Posterior vena cava (tissue), 2 donors: ENCODE measurements at regions not wholly inside any gene's neighbourhood (a gene's known extent, or its start where the extent isn't known, plus 50 kb on each side); places are given as distances from the start of the nearest gene placed in this dataset.

Experiments
- DNase-seq: peaks from one replicate; pipeline ENCODE4 v3.0.0-alpha.2; 2020; ENCODE audit warnings: low spot score
- intact Hi-C, 2 donors: fragments of 100-400 bp; cut with DNase I; formaldehyde crosslinking; loops; one replicate each; pipeline versions ENCODE4 v1.14.1 to v1.14.2; 2022 to 2023
- donor health status: DM: yes; HTN: yes; CAD: no.
- donor health status: DM: yes; HTN: yes; CAD: no.

DNA sequence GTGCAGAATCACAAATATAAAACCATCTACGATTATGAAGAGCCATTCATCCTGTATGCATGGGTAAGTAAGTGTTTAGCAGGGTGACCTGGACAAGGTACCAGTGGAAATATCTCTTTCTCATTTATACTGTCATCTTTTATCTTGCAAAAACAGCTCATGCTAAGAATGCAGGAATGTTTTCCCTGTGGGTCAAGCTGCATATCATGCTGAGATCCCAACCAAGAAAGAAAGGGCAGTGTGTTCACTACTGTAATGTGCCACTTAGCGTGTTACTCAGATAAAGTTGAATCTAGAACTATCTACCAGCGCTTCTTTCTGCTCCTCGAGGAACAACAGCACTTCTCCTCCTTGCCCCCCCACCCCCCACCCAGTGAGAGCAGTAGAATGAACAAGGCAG, 212.7 kb upstream of the TBL1X start:
- DNase-seq = no peak
- intact Hi-C loops = no loop called here

DNA sequence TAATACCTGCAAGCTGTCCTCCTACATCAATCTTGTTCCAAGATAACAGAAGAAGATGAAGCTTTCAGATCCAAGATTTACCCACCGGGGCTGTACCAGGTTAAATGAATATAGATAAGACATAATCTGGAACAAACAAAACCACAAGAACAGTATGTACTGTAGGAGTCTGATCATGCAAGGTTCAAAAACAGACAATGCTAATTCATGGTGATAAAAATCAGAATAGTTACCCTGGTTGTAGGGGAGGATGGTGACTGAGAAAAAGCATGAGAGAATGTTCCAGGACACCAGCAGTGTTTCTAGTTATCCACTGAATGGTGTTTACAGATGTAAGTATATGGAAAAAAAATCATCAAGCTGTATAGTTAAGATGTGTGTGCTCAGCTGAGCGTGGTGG, 211.6 kb upstream of the TBL1X start:
- DNase-seq = no peak
- intact Hi-C loops = no loop called here

DNA sequence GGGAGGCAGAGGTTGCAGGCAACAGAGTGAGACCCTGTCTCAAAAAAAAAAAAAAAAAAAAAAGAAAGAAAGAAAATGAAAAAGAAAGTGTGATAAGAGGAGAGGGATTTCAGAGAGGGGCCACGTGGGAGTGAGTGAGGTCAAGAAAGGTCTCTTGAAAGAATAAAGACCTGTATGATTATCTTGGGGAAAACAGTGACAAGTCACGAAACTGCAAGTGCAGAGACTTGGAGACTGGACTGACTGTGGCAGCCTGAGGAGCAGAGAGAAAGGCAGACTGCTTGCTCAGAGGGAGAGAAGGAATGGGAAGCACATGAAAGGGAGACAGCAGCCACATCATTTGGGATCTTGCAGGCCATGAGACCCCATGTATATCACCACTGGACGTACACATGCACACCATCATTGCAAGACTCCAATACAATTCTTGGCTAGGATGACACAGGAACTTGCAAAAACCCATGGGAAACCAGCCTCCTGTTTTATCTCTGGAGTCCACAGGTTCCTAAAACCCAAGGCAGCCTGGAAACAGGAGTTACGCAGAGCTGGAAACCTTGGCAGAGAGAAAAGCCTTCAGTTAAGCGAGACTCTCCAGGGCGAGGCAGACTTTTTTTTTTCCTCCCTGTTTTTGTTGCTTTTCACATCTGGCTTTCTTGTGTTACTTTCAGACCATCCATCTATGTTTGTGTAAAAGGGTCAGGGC, 207.0 kb upstream of the TBL1X start:
- DNase-seq = no peak
- intact Hi-C loops = loop anchor here in 1 of 2 donors (2.0 kb wide), 1 partner anchor 77 kb away; no protein-coding TSS in a partner anchor

DNA sequence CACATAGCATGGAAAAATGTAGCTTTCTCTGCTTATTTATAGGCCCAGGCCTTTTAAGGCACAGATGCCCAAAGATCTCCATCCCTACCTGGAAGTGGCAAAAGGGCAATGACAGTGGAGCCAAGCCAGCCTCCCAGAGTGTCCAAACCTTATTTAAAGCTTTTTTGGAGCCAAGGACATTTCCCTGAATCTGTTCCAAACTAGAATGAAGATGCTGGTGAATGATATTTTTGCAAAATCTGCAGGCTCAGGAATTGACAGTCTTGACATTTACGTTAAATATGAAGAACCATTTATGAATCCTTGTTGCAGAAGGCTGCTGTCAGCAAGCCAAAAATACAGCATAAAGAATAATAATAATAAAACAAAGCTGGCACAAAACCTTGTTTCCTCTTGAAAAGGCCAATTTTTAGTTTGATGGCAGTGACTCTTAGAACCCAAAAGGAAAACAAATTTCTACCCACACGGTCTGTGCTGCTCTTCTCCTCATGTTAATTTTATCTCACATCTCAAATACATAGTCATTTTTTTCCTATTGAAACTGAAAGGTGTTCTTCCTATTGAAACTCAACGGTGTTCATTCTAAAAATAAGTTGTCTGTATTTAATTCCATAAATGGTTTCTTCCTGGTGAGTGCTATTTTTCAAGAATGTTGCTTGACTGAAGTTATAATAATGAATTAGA, 206.3 kb upstream of the TBL1X start:
- DNase-seq = no peak
- intact Hi-C loops = no loop called here

DNA sequence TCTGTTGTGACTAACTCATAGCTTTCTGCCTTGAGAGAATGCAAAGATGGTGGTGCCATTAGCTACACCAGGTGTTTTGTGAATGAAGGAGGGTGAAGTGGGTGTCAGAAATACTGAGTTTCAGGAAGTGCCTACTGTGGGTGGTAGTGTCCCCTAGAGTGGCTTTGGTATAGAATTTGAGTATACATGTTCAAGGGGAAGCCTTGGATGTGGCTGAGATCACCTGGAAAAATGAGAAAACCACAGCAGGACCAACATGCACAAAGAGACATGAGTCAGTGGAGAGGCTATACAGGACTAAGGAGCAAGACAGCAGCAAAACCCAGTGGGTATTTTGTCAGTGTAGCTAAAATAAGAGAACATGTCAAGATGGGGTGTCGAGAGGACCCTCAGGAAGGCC, 204.3 kb upstream of the TBL1X start:
- intact Hi-C loops = no loop called here
- DNase-seq = no peak

DNA sequence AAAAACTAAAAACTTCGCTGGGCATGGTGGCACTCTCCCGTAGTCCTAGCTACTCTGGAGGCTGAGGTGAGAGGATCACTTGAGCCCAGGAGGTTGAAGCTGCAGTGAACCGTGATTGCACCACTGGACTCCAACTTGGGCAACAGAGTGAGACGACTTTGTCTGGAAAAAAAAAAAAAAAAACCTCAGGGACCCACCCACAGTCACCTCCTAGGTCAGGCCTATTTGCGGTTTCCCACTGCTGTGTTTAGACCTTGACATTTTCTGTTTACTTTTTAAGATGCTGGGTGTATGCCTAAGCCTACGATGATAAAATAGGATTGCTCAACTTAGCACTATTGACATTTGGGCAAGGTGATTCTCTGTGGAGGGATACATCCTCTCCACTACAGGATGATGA, 197.4 kb upstream of the TBL1X start:
- intact Hi-C loops = no loop called here
- DNase-seq = no peak

DNA sequence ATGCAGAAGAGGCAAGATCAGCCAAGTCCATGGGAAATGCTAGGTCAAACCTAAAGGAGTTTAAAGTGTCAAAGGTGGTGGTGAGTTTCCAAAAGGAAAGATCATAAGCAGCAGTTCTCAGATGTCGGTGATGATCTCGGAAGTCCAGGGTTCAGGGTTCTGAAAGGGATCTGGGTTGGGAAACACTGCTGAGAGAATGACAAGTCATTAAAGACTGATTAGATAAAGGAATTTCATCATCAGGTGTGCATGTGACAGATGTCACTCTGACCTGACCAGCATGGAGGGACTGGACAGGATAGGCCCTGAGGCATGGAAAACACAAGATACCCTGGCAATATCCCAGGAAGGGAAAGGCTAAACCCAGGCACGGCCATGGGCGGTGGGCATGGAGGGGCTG, 195.7 kb upstream of the TBL1X start:
- intact Hi-C loops = no loop called here
- DNase-seq = no peak

DNA sequence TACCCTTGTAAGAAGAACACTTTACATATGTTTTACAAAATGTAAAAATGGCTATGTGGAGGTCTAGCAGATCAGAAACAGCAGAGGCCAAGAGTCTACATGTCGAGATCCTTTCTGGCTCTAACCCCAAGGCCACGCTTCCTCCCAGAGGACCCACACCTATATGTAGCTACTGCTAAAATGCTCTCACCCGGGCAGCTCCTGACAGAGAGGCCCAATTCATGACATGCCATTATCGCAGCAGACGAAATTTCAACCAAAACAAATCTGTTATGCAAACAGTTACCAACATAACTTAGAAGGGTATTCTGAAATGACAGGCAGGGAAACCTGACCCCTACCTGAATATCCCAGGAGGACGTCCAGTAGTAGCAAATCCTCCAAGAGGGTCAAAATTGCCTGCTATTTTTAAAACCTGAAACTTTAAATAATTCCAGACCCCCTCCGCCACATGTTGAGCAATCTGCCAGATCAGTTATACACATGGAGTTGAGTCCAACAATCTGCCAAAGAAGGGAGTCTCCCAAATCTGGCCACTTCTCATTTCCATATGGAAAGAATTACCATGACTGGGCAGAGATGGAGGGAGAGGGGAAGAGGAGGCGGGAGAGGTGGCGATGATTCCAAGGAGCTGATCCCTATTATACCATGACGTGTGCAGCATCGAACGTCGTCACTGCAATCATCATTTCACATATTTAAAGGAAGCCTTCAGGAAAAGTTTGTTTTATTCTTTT, 192.9 kb upstream of the TBL1X start:
- intact Hi-C loops = no loop called here
- no peak for DNase-seq

DNA sequence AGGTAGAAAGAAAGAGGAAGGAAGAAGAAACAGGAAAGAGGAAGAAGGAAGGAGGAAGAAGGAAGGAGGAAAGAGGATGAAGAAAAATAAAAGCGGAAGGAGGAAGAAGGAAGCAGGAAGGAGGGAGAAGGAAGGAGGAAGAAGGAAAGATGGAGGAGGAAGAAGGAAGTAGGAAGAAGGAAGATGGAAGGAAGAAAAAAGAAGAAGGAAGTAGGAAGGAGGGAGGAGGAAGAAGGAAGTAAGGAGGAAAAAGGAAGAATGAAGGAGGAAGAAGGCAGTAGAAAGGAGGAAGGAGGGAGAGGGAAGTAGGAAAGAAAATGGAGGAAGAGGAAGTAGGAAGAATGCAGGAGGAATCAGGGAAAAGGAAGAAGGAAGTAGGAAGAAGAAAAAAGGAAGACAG, 191.1 kb upstream of the TBL1X start:
- intact Hi-C loops = no loop called here

DNA sequence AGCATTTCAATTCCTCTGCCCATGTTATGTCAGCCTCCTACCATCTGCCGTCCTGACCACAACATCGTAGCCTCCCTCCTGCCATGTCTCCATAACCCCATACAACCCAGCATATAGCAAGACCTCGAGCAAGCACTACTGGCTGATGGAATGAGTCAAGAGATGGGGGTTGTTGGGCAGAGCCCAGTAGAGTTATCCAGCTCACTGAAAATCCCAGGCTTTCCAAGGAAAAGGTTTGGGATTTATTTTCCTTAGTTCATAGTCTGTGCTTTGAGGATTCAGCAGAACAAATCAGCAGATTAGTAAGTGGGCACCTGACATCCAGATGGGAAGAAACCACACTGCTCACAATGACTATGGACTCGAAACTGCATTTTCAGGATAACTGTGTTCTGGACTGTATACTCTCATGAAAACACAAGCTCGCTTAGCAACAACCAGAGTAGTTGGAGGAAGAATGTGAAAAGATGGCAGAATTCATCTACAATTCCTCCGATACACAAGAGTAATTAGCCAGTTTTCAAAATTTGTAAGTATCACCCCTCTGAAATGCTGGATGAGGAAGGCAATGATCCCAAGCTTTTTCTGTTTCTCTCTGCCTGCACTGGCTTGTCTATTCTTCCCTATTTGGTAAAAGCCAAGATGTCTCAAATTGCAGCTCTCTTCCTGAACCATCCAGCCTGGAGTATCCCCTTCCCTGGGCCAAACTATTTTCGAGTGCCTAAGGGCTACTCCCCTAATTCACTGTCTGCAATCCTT, 186.2 kb upstream of the TBL1X start:
- no peak for DNase-seq
- intact Hi-C loops = no loop called here

More for the DNA sequence above, 191.1 kb upstream of the TBL1X start:
- DNase-seq = no peak

DNA sequence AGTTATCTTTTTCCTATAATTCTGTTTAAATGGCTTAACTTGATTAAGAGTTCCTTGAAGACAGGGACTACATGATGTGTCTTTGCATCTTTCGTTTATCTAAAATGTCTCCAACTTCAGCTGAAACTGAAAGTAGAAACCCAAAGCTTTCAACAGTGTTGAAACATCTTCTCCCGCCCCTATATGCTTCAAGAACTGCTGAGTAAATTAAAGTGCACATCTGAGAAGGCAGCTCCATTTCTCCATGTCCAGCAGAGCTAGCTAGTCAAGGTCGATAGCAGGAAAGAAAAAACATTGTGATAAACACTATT, 185.7 kb upstream of the TBL1X start:
- no peak for DNase-seq
- intact Hi-C loops = no loop called here

DNA sequence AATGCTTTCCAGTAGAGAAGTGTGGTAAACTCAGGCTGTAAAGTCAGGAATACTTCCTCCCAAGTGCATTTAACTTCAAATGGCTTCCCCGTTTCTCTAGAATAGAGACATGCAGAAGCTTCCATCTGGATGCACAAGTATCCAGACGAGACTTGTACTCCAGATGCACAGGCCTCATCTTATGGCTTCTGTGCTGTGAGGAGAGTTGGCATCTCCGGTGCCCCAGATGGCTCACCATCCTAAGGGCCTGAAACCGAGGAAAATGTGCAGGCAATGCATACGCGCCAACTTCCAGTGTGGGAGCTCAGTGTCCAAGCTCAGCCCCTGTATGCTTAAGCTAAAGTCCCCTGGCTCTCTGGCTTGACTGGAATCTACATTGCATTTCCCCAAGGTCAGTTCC, 184.0 kb upstream of the TBL1X start:
- no peak for DNase-seq

DNA sequence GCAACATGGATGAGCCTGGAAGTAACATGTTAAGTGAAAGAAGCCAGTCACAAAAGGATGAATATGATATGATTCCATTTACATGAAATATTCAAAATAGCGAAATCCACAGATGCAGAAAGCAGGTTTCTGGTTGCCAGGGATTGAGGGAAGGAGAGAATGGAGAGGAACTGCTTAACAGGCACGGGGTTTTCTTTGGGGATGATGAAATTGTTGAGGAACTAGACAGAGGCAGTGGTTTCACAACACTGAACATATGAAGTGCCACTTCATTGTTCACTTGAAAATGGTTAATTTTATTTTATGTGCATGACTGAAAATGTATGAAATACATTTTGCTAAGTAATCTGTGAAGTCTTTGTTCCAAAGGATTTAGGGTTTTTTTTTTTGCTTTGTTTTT, 182.5 kb upstream of the TBL1X start:
- intact Hi-C loops = no loop called here
- DNase-seq = no peak

More for the DNA sequence above, 184.0 kb upstream of the TBL1X start:
- intact Hi-C loops = no loop called here

DNA sequence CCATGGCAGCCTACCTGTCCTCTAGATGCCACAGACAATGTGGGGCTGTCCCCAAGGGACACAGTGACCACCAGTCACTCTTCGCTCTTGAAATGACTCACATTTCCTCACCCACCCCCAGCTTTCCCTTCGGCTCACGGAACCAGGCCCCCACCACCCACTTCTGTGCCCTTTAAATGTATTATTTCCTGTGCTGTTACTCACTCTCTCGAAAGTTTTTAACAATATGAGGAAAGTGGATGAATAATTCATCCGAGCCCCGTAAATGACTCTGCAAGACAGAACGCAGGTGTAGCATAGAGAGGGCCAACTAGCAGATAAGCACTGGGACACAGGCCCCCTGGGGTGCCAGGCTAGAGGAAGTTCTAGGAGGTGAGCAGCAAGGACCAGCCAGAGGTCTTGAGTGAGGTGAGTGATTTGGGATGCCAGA, 179.5 kb upstream of the TBL1X start:
- intact Hi-C loops = no loop called here
- DNase-seq = no peak

DNA sequence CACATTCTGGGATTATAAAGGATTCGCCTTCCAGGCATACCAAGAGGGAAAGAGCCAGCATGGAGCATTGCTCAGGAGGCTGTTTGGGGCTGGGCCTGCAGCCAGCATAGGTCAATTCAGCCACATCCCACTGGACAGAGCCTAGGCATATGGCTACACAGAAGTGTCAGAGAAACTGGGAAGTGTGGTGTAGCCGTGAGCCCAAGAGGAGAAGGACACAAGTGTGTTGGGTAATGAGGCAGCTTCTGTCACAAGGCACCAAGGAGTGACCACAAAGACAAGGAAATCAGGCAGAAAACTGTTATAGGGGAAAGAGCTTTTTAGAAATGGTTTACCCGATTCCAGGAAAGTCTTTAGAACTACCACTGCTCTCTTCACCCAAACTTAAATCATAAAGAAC, 178.6 kb upstream of the TBL1X start:
- DNase-seq = no peak
- intact Hi-C loops = no loop called here

DNA sequence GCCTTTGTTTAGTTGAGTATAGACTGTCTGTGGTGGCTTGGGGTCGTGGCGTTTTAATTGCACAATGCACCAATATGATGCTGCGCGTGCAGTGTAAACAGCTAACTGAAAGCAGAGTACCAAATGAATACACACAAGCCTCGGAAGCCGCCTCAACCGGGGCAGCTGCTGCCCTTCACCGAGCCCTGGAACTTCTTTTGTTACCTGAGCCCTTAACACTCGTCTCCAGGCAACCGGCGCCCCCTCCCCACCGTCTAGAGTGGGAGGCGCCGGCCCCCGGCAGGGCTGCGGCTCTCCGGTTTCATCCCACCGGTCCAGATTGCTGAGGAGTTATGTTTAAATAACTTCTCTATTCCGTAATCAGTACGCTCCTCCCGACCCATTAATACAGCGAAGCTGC, 173.2 kb upstream of the TBL1X start:
- intact Hi-C loops = no loop called here
- no peak for DNase-seq

DNA sequence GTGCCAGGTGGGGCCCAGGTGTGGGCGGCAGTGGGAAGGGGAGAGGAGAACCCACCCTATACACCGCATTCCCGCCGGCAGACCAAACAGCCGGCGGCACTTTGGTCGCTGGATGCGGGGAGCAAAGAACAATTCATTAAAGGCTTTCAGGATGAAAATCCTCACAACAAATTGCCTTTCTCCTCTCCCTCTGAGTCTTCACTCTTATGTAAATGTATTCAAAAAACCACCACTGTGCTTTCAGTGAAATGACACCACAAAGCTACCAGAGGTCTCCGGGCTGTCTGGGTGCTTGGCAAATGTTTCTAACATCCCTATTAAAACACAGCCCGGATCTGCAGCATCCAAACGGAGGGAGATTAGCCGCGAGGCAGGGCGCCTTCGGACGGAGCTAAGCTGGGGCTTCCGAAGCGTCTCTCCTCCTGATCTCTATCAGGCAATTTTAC, 171.8 kb upstream of the TBL1X start:
- intact Hi-C loops = no loop called here
- DNase-seq = no peak

DNA sequence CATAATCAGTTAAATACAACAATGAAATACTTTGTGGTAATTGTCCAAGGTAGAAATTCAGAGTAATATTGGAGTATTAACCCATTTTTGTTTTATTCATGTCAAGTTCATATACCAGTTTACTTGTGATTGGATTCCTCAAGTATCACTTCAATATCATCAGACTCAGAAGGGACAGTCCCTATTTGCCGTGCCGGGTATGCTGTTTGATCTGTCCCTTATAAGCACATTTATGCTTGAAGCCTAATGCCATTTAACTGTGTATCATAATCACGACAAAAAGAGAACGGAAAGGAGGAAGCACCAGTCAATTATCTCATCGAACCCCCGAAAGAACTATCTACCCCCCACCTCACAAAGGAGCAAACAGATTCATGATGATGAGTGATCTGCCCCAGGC, 171.0 kb upstream of the TBL1X start:
- intact Hi-C loops = no loop called here
- DNase-seq = no peak

DNA sequence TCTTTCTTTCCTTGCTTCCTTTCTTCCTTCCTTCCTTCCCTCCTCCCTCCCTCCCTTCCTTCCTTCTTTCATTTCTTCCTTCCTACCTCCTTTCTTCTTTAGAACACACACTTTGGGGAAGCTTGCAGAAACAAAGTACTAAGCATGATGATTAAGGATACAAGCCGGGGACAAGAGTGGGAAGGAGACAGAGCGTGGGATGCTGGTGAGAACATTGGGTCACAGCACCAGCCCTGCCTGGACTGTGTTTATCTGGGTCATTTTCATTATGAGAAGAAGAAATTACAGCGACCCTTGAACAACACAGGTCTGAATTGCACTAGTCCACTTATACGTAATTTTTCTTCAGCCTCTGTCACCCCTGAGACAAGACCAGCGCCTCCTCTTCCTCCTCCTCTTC, 169.3 kb upstream of the TBL1X start:
- no peak for DNase-seq
- intact Hi-C loops = no loop called here

DNA sequence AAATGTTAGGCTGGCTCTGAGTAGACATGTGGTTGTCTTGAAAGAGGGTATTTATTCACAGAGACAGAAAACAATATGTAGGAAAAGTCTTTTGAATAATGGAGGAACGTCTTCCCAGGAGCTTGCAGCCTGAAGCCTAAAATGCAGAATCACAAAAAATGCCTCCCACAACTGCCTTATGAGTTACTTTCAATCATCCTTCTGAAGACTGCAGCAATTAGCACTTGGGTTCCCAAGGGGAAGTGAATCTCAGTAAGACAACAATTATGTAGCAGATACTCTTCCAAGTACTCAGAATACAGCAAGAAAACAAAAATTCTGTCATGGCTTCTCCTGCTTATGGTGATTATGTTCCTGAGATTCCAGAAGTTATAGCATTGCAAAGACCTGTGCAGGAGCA, 166.6 kb upstream of the TBL1X start:
- no peak for DNase-seq
- intact Hi-C loops = no loop called here
